Neutrophil (primary cell): ENCODE measurements at regions not wholly inside any gene's neighbourhood (a gene's known extent, or its start where the extent isn't known, plus 50 kb on each side); places are given as distances from the start of the nearest gene placed in this dataset.
"Not testable (repeated sequence)": the region's sequence is repeated elsewhere in the genome, so short reads cannot be mapped to it uniquely, and the experiment has no call there.

Experiments used
- H3K27ac ChIP-seq: fragments of 200-600 bp; sonication (generic); 2 replicates; pipeline ENCODE4 v1.5.1; 2016; ENCODE audit warnings: mild to moderate bottlenecking, moderate library complexity
- H3K27me3 ChIP-seq: fragments of 200-600 bp; sonication (generic); 2 replicates; pipeline ENCODE4 v1.6.0; 2016; ENCODE audit warnings: mild to moderate bottlenecking
- H3K36me3 ChIP-seq: fragments of 200-600 bp; sonication (generic); 2 replicates; pipeline ENCODE4 v1.5.1; 2017
- H3K4me1 ChIP-seq, 2 experiments: fragments of 200-600 bp in 1 of 2; sonication (generic) in 1 of 2; 1 replicate in 1 of 2; 2 replicates in 1 of 2; pipeline versions ENCODE4 v1.5.1 to v1.6.1; 2013 to 2016; ENCODE audit warnings: low read depth in 1 of 2, low read length in 1 of 2, mild to moderate bottlenecking in 1 of 2, moderate library complexity in 1 of 2; ENCODE audit not compliant: control insufficient read depth in 1 of 2, insufficient read depth in 1 of 2
- H3K4me3 ChIP-seq, 2 experiments: fragments of 200-600 bp in 1 of 2; sonication (generic) in 1 of 2; 1 replicate in 1 of 2; 2 replicates in 1 of 2; pipeline ENCODE4 v1.5.1; 2013 to 2016; ENCODE audit warnings: low read depth in 1 of 2, low read length in 1 of 2, mild to moderate bottlenecking in 1 of 2, moderate library complexity in 1 of 2
- H3K9me3 ChIP-seq: fragments of 200-600 bp; sonication (generic); 2 replicates; pipeline ENCODE4 v1.5.1; 2016
- TF ChIP-seq, protein P1 (sequence below): fragments of 200-600 bp; sonication (generic); IDR thresholded peaks from 2 replicates; pipeline ENCODE4 v1.5.1; 2016; ENCODE audit warnings: antibody characterized with exemption

DNA sequence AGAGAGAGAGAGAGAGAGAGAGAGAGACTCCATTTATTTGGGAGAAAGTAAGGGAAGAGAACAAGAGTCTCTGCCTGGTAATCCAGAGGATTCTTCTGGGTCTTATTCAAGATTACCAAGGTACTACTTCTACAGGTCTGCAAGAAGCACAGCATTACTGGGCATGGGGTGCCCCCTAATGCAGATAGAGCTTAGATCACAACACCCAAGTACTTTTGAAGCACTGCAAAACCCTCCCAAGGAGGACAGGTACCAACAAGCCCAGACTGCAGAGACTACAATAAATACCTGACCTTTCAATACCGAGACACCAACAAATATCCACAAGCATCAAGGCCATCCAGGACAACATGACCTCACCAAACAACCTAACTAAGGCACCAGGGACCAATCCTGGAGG lies 94.7 kb upstream of the PHF24 start:
- H3K36me3 ChIP-seq: no peaks in the 10 kb centered on the region
- H3K27me3 ChIP-seq: no peaks in the 10 kb centered on the region
- no peaks in the 10 kb centered on the region for H3K9me3 ChIP-seq
- TF ChIP-seq, protein P1, sequence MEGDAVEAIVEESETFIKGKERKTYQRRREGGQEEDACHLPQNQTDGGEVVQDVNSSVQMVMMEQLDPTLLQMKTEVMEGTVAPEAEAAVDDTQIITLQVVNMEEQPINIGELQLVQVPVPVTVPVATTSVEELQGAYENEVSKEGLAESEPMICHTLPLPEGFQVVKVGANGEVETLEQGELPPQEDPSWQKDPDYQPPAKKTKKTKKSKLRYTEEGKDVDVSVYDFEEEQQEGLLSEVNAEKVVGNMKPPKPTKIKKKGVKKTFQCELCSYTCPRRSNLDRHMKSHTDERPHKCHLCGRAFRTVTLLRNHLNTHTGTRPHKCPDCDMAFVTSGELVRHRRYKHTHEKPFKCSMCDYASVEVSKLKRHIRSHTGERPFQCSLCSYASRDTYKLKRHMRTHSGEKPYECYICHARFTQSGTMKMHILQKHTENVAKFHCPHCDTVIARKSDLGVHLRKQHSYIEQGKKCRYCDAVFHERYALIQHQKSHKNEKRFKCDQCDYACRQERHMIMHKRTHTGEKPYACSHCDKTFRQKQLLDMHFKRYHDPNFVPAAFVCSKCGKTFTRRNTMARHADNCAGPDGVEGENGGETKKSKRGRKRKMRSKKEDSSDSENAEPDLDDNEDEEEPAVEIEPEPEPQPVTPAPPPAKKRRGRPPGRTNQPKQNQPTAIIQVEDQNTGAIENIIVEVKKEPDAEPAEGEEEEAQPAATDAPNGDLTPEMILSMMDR: no peak
- no peak overlapping the region for H3K4me3 ChIP-seq
- H3K27ac ChIP-seq: no peak overlapping the region
- no peaks in the 10 kb centered on the region for H3K4me1 ChIP-seq

DNA sequence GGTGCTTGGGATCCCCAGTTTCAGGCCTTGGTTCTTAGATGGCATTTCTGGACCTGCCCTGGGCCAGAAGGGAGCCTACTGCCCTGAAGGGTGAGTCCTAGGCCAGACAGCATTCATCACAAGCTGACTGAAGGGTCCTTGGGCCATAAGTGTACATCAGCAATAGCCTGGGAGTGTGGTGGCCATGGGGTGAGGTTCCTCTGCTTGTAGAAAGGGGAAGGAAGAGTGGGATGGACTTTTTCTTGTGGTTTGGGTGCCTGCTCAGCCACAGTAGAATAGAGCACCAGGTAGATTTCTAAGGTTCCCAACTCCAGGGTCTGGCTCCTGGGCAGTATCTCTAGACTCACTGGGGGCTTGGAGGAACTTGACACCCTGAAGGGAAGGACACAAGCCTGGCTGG lies 95.2 kb upstream of the PHF24 start:
- H3K27ac ChIP-seq: no peak overlapping the region
- TF ChIP-seq, protein P1: no peak
- no peaks in the 10 kb centered on the region for H3K9me3 ChIP-seq
- no peaks in the 10 kb centered on the region for H3K36me3 ChIP-seq
- H3K27me3 ChIP-seq: no peaks in the 10 kb centered on the region
- H3K4me3 ChIP-seq: no peak overlapping the region
- H3K4me1 ChIP-seq: no peaks in the 10 kb centered on the region

DNA sequence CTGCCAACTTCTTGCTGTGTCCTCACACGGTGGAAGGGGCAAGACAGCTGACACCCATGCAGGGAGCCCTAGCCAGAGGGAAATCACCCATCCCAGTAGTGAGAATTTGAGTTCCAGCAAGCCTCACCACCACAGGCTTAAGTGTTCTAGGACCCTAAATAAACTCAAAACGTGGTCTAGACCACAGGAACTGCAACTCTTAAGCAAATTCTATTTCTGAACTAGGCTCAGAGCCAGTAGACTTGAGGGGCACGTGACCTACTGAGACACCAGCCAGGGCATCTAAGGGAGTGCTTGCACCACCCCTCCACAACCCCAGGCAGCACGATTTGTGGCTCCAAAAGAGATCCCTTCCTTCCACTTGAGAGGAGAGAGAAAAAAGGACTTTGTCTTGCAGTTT lies 96.0 kb upstream of the PHF24 start:
- no peak overlapping the region for H3K27ac ChIP-seq
- H3K4me3 ChIP-seq: no peak overlapping the region
- TF ChIP-seq, protein P1: no peak
- H3K27me3 ChIP-seq: no peaks in the 10 kb centered on the region
- H3K9me3 ChIP-seq: no peaks in the 10 kb centered on the region
- H3K4me1 ChIP-seq: no peaks in the 10 kb centered on the region
- no peaks in the 10 kb centered on the region for H3K36me3 ChIP-seq

DNA sequence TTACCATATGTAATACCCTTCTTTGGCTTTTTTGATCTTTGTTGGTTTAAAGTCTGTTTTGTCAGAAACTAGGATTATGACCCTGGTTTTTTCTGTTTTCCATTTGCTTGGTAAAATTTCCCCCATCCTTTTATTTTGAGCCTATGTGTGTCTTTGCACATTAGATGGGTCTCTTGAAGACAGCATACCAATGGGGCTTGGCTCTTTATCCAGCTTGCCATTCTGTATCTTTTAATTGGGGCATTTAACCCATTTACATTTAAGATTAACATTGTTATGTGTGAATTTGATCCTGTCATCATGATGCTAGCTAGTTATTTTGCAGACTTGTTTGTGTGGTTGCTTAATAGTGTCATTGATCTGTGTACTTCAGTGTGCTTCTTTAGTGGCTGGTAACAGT lies 103.1 kb upstream of the PHF24 start:
- H3K27me3 ChIP-seq, H3K4me3 ChIP-seq, H3K36me3 ChIP-seq, H3K4me1 ChIP-seq, H3K27ac ChIP-seq, H3K9me3 ChIP-seq: not testable (repeated sequence)

DNA sequence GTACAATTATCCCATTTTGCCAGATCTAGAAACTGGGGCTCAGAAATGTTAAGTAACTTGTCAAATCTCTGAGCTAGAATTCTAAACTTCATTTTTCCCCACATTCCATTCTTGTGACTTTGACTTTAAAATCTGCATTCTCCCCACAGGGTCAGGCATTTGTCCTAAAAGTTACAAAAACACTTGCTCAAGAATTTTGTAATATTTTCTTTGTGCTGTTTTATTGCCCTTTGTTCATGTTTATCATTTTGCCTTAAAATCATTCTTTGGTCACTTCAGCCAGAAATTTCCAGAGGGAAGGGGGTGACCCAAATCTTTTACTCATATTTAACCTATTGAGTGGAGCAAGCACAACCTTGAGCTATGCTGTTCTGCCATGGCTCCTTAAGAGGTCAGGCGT lies 120.1 kb upstream of the CCL21 start:
- Histone ChIP-seq H3K27ac (no peak overlapping the region), H3K27me3 (peaks cover 21% of the 10 kb centered on the region), H3K4me3 (no peak overlapping the region), H3K9me3 (no peaks in the 10 kb centered on the region), H3K4me1 (no peaks in the 10 kb centered on the region), H3K36me3 (no peaks in the 10 kb centered on the region)
- TF ChIP-seq, protein P1: no peak

DNA sequence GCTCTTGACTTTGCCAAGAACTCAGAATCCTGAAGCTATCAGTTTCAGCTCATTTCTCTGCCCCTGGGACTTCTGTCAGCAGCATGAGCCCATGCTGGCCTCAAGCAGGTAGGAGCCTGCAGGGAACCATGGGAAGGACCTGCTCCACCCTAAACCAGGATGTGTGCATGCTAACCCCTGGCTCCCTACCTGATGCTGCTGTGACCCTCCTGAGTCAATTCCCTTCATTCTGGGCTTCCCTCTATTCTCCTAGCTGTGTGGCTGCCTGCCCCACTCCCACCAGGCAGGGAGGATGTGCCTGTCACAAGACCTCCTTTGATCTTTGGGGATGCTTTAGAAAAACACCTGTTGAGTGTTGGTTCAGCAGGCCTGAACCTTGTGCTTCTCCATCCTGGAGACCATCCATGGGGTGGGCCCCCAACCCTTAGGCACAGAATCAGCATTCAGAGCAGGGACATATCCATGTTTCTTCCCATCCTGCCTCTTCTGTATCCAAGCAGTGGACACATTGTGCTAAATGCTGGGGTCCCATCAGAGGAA lies 117.1 kb upstream of the CCL21 start:
- no peak overlapping the region for H3K4me3 ChIP-seq
- no peaks in the 10 kb centered on the region for H3K4me1 ChIP-seq
- peaks cover 21% of the 10 kb centered on the region for H3K27me3 ChIP-seq
- no peak overlapping the region for H3K27ac ChIP-seq
- TF ChIP-seq, protein P1: no peak
- no peaks in the 10 kb centered on the region for H3K9me3 ChIP-seq
- H3K36me3 ChIP-seq: no peaks in the 10 kb centered on the region
